Transverse colon (tissue), 3 donors: ENCODE measurements at regions not wholly inside any gene's neighbourhood (a gene's known extent, or its start where the extent isn't known, plus 50 kb on each side); places are given as distances from the start of the nearest gene placed in this dataset.

Experiments used
- EP300 ChIP-seq: sonication (generic); formaldehyde crosslinking; IDR thresholded peaks from one replicate; pipeline ENCODE4 v1.6.1; 2017; ENCODE audit warnings: antibody characterized with exemption, low read depth
- TF ChIP-seq, protein P1 (sequence below), 5 experiments: fragments of 200-600 bp in 3 of 5; fragments of 450-650 bp in 2 of 5; sonication (generic) in 3 of 5; IDR thresholded peaks; 1 replicate in 2 of 5; 2 replicates in 3 of 5; pipeline ENCODE4 v1.5.1; 2016 to 2017; ENCODE audit warnings: antibody characterized with exemption in 5 of 5, inconsistent platforms in 3 of 5, mild to moderate bottlenecking in 2 of 5, moderate library complexity in 1 of 5

DNA sequence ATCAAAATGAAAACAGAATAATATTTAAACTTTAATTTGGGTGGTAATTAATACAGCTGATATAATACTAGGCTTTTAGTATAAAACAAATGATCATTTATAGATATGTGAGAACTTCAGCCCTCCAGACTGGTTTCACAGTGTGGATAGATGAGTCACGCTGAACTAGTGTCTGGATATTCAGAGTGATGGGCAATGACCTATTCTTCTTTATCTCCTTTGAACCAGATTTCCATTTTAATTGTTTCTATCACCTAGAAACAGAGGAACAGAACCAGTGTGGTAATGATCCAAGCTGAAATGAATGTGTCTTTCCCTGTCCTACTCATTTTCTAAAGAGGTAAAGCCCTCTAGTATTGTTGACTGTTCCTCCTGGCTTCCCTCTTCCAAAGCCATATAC lies 155.2 kb upstream of the GK2 start:
- no peak for TF ChIP-seq EP300
- TF ChIP-seq, protein P1, sequence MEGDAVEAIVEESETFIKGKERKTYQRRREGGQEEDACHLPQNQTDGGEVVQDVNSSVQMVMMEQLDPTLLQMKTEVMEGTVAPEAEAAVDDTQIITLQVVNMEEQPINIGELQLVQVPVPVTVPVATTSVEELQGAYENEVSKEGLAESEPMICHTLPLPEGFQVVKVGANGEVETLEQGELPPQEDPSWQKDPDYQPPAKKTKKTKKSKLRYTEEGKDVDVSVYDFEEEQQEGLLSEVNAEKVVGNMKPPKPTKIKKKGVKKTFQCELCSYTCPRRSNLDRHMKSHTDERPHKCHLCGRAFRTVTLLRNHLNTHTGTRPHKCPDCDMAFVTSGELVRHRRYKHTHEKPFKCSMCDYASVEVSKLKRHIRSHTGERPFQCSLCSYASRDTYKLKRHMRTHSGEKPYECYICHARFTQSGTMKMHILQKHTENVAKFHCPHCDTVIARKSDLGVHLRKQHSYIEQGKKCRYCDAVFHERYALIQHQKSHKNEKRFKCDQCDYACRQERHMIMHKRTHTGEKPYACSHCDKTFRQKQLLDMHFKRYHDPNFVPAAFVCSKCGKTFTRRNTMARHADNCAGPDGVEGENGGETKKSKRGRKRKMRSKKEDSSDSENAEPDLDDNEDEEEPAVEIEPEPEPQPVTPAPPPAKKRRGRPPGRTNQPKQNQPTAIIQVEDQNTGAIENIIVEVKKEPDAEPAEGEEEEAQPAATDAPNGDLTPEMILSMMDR (IDR thresholded peaks at IDR 0.05) = no peak
